ENCODE measurements at regions not wholly inside any gene's neighbourhood (a gene's known extent, or its start where the extent isn't known, plus 50 kb on each side); places are given as distances from the start of the nearest gene placed in this dataset.

GRCh38 chr6:117174835-117175360 lies 90.5 kb upstream of the VGLL2 start:
- TF ChIP-seq SUZ12 (IDR thresholded peaks at IDR 0.05) (no peak), ARNT (IDR thresholded peaks at IDR 0.05) (no peak), LEF1 (IDR thresholded peaks at IDR 0.05; ENCODE audit: borderline replicate concordance) (no peak), PKNOX1 (IDR thresholded peaks at IDR 0.05) (no peak), FOXK2 (IDR thresholded peaks at IDR 0.05) (no peak), TARDBP (IDR thresholded peaks at IDR 0.05) (no peak), HDGF (IDR thresholded peaks at IDR 0.05; ENCODE audit: borderline replicate concordance) (no peak), ELF4 (IDR thresholded peaks at IDR 0.05) (no peak), NFRKB (IDR thresholded peaks at IDR 0.05) (no peak), L3MBTL2 (conservative IDR thresholded peaks at IDR 0.05) (no peak), ZNF384 (IDR thresholded peaks at IDR 0.05) (no peak), CTBP1 (IDR thresholded peaks at IDR 0.05; ENCODE audit: borderline replicate concordance) (no peak), FOXM1 (IDR thresholded peaks at IDR 0.05; ENCODE audit: borderline replicate concordance) (no peak)
- ChIA-PET POLR2A (no interaction called here), CTCF (no interaction called here)
- DNase-seq (ENCODE audit: extremely low spot score) = no peak

- CTCF ChIA-PET = interaction anchor here (0.7 to 0.9 kb wide), 2 partner anchors 21 to 296 kb away, joined by 3 read pairs; no protein-coding TSS in a partner anchor
- no peak for DNase-seq (ENCODE audit: extremely low spot score)
- POLR2A ChIA-PET = no interaction called here
- no peak for TF ChIP-seq PKNOX1 (IDR thresholded peaks at IDR 0.05)
- TF ChIP-seq BHLHE40 (IDR thresholded peaks at IDR 0.05; ENCODE audit: borderline replicate concordance) = no peak
- TF ChIP-seq FOXM1 (IDR thresholded peaks at IDR 0.05; ENCODE audit: borderline replicate concordance) = no peak
- TF ChIP-seq SUZ12 (IDR thresholded peaks at IDR 0.05) = no peak
- no peak for TF ChIP-seq ZNF384 (IDR thresholded peaks at IDR 0.05)
- no peak for TF ChIP-seq CTBP1 (IDR thresholded peaks at IDR 0.05; ENCODE audit: borderline replicate concordance)
- no peak for TF ChIP-seq FOXK2 (IDR thresholded peaks at IDR 0.05)
- TF ChIP-seq ARNT (IDR thresholded peaks at IDR 0.05) = no peak
- TF ChIP-seq FOXA1 (IDR thresholded peaks at IDR 0.05) = no peak
- no peak for TF ChIP-seq TARDBP (IDR thresholded peaks at IDR 0.05)
- no peak for TF ChIP-seq L3MBTL2 (conservative IDR thresholded peaks at IDR 0.05)
- no peak for TF ChIP-seq SP1 (IDR thresholded peaks at IDR 0.05)
- no peak for TF ChIP-seq LEF1 (IDR thresholded peaks at IDR 0.05; ENCODE audit: borderline replicate concordance)
- TF ChIP-seq HDGF (IDR thresholded peaks at IDR 0.05; ENCODE audit: borderline replicate concordance) = no peak
Observed at GRCh38 chr6:117188627-117189201, 76.6 kb upstream of the VGLL2 start.

GRCh38 chr6:117191009-117191408 lies 74.3 kb upstream of the VGLL2 start:
- TF ChIP-seq ELF4 (IDR thresholded peaks at IDR 0.05) = no peak
- TF ChIP-seq FOXM1 (IDR thresholded peaks at IDR 0.05; ENCODE audit: borderline replicate concordance) = no peak
- no peak for TF ChIP-seq SUZ12 (IDR thresholded peaks at IDR 0.05)
- no peak for TF ChIP-seq CTBP1 (IDR thresholded peaks at IDR 0.05; ENCODE audit: borderline replicate concordance)
- TF ChIP-seq PKNOX1 (IDR thresholded peaks at IDR 0.05) = no peak
- TF ChIP-seq TARDBP (IDR thresholded peaks at IDR 0.05) = no peak
- no peak for TF ChIP-seq L3MBTL2 (conservative IDR thresholded peaks at IDR 0.05)
- no peak for TF ChIP-seq FOXA1 (IDR thresholded peaks at IDR 0.05)
- no peak for TF ChIP-seq BHLHE40 (IDR thresholded peaks at IDR 0.05; ENCODE audit: borderline replicate concordance)
- TF ChIP-seq ZNF384 (IDR thresholded peaks at IDR 0.05) = no peak
- TF ChIP-seq FOXK2 (IDR thresholded peaks at IDR 0.05) = no peak
- TF ChIP-seq SP1 (IDR thresholded peaks at IDR 0.05) = no peak
- no peak for TF ChIP-seq LEF1 (IDR thresholded peaks at IDR 0.05; ENCODE audit: borderline replicate concordance)
- no peak for TF ChIP-seq NFRKB (IDR thresholded peaks at IDR 0.05)
- TF ChIP-seq ARNT (IDR thresholded peaks at IDR 0.05) = no peak
- no peak for TF ChIP-seq HDGF (IDR thresholded peaks at IDR 0.05; ENCODE audit: borderline replicate concordance)
- CTCF ChIA-PET = no interaction called here
- POLR2A ChIA-PET = no interaction called here

GRCh38 chr6:117191448-117191847 lies 73.9 kb upstream of the VGLL2 start:
- ChIA-PET CTCF (no interaction called here), POLR2A (no interaction called here)
- TF ChIP-seq ELF4 (IDR thresholded peaks at IDR 0.05) = no peak
- no peak for TF ChIP-seq FOXM1 (IDR thresholded peaks at IDR 0.05; ENCODE audit: borderline replicate concordance)
- no peak for TF ChIP-seq L3MBTL2 (conservative IDR thresholded peaks at IDR 0.05)
- TF ChIP-seq FOXK2 (IDR thresholded peaks at IDR 0.05) = no peak
- no peak for TF ChIP-seq ARNT (IDR thresholded peaks at IDR 0.05)
- no peak for TF ChIP-seq SP1 (IDR thresholded peaks at IDR 0.05)
- TF ChIP-seq CTBP1 (IDR thresholded peaks at IDR 0.05; ENCODE audit: borderline replicate concordance) = no peak
- no peak for TF ChIP-seq NFRKB (IDR thresholded peaks at IDR 0.05)
- no peak for TF ChIP-seq PKNOX1 (IDR thresholded peaks at IDR 0.05)
- no peak for TF ChIP-seq SUZ12 (IDR thresholded peaks at IDR 0.05)
- TF ChIP-seq LEF1 (IDR thresholded peaks at IDR 0.05; ENCODE audit: borderline replicate concordance) = no peak
- TF ChIP-seq BHLHE40 (IDR thresholded peaks at IDR 0.05; ENCODE audit: borderline replicate concordance) = no peak
- no peak for DNase-seq (ENCODE audit: extremely low spot score)

More at GRCh38 chr6:117191009-117191408, 74.3 kb upstream of the VGLL2 start:
- DNase-seq (ENCODE audit: extremely low spot score) = no peak

- DNase-seq (ENCODE audit: extremely low spot score) = no peak
- ChIA-PET POLR2A (no interaction called here), CTCF (interaction anchor here (0.6 kb wide), 1 partner anchor 1155 kb away, joined by 3 read pairs; no protein-coding TSS in a partner anchor)
- TF ChIP-seq L3MBTL2 (conservative IDR thresholded peaks at IDR 0.05) = no peak
- TF ChIP-seq ARNT (IDR thresholded peaks at IDR 0.05) = no peak
- no peak for TF ChIP-seq FOXM1 (IDR thresholded peaks at IDR 0.05; ENCODE audit: borderline replicate concordance)
- no peak for TF ChIP-seq NFRKB (IDR thresholded peaks at IDR 0.05)
Observed at GRCh38 chr6:117194271-117194670, 71.1 kb upstream of the VGLL2 start.

Data from HEK293T (cell line).